Amniotic stem cell (primary cell): ENCODE measurements at regions not wholly inside any gene's neighbourhood (a gene's known extent, or its start where the extent isn't known, plus 50 kb on each side); places are given as distances from the start of the nearest gene placed in this dataset.

Source experiments
- DNase-seq: peaks from one replicate; lab custom pipeline; 2025; lab: John Stamatoyannopoulos, UW

- DNase-seq = no peak
These were observed 136.6 kb upstream of the TNC start for GRCh38 chr9:115254287-115255180.

DNA sequence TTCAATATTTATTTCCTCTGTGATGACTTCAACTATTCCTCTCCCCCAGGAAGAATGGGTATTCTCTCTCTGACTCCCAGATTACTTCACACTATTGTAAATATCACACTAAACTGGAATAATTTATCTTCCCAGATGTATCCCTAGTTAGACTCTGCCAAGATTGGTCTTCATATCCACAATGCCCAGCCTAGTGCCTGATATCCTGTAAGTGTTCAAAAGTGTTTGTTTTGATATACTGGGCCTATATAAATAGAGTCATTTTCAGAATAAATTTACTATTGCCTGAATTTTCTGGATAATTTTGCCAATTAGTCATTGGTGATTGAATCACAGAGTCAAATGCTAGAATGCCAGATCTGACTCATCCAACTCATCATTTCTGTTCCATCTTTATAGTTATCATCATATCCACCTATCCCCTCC, 143.7 kb upstream of the TNC start:
- DNase-seq = no peak

- no peak for DNase-seq
These were observed 144.5 kb upstream of the TNC start for GRCh38 chr9:115262477-115262876.

DNA sequence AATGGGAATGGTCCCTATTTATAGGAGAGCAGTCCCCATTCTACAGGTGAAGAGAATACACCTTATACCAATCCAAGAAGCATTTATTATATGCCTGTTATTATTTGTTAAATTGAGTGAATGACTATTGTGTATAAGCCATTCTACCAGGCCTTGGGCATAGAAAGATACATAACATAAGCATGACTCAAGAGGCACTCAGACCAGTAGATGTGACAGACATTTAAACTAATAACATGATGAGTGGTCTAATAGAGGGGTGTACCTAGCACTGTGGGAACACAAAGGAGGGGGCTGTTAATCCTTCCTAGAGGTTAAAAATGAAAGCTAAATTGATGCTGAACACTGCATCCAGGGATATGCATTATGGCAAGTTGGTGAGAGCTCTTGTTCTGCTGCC, 145.0 kb upstream of the TNC start:
- no peak for DNase-seq

DNA sequence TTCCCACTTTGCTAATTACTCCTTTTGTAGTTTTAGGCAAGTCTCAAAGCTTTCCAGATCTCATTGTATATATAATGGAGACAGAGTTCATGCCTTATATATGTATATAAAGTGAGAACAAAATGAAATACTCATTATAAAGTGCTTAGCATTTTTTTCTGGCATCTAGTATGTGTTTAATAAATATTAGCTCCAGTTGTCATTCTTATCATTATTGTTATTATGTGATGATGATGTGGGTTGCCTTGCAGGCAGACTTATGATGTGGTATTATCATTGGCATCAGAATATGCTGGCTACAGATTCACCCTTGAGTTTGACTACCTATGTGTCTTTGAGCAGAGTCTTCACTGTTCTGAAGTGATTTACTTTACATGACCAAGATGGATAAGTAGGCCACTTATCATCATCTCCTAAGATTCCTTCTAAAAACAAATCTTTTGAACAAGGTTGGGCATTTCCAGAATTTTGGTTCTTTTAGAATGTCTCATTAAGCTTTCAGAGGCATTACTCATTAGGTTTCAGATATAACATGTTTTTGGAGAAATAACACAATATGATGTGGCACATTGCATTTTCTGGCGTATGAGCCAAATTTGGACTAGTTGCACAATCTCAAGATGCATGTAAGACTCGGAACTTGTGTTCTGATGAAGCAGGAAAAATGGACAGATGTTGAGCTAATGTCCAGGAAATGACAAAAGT, 145.6 kb upstream of the TNC start:
- no peak for DNase-seq

- DNase-seq = no peak
These were observed 146.4 kb upstream of the TNC start for GRCh38 chr9:115264313-115264712.

- no peak for DNase-seq
These were observed 149.8 kb upstream of the TNC start for GRCh38 chr9:115267790-115268189.

GRCh38 chr9:115275753-115276152, 157.8 kb upstream of the TNC start:
- no peak for DNase-seq

GRCh38 chr9:115276621-115277020, 158.7 kb upstream of the TNC start:
- no peak for DNase-seq

GRCh38 chr9:115277301-115277700, 159.3 kb upstream of the TNC start:
- DNase-seq = no peak

- no peak for DNase-seq
These were observed 160.5 kb upstream of the TNC start for GRCh38 chr9:115278326-115279035.

GRCh38 chr9:115283395-115283794, 165.4 kb upstream of the TNC start:
- no peak for DNase-seq

- DNase-seq = no peak
These were observed 167.9 kb upstream of the TNC start for GRCh38 chr9:115285836-115286235.

GRCh38 chr9:115286411-115286810, 168.5 kb upstream of the TNC start:
- no peak for DNase-seq

GRCh38 chr9:115289757-115290208, 171.8 kb upstream of the TNC start:
- no peak for DNase-seq

DNA sequence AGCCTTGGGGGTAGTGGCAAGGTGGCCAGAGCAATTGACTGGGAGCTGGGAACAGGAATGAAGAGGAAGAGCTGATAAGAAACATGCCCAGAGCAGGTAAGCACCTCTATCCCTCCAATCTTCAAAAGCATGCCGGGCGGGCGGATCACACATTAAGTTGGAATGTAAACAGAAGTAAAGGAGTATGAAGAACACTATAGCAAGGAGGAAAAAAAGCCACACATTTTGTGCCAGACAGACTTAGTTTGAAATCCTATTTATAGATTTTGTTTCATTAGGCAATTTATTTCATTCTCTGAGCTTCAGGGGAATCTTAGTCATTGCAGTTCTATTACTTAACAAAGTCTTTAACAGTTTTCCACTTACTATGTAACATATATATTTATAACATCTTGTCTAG, 173.9 kb upstream of the TNC start:
- no peak for DNase-seq

DNA sequence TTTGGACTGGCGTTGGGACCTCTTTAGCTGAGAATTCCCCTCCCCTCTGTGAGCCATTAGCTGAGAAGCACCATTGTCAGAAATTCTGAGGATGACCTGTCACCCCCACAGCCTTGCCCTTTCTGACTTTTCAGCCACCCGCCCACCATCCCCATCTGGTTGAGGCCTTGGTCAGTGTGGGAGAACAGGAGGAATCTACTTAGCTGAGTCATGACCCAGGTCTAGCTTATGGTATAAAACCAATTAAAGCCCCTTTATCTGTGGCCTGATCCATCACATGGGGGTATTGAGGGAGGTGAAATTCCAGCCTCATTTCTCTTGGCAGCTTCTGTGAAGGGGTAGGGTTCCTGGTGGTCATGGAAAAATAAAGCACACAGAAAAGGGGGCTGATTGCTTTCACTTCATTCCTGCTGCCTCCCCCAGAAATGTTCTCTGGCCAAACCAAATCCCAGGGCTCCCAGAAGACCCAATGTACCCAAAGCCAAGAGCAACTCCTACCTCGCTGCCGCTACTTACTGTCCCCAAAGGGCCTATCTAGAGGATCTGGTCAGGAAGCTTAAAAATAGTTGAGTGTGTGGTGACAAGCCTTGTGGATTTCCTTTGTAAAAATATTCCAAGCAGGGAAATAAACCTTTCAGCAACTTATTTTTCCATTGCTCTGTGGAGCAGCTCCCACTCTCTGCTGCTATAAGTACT, 174.8 kb upstream of the TNC start:
- no peak for DNase-seq

DNA sequence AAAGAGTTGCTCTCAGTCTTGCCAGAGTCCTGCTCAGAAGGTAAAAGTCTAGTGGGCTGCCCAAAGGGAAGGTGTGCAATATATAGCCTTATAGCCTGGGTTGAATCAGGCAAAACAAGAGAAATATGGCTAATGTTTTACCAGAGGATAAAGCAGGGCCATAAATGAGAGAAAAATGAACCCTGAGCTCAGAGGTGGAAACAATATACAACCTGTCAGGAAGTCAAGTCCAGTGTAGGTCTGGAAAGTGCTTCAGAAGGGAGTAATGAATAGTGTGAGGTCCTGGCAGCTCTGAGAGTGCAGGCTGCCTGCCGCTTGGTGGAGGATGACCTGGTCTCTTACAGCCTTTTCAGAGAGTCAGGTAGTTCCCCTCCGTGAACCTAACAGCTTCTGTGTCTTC, 177.8 kb upstream of the TNC start:
- no peak for DNase-seq

DNA sequence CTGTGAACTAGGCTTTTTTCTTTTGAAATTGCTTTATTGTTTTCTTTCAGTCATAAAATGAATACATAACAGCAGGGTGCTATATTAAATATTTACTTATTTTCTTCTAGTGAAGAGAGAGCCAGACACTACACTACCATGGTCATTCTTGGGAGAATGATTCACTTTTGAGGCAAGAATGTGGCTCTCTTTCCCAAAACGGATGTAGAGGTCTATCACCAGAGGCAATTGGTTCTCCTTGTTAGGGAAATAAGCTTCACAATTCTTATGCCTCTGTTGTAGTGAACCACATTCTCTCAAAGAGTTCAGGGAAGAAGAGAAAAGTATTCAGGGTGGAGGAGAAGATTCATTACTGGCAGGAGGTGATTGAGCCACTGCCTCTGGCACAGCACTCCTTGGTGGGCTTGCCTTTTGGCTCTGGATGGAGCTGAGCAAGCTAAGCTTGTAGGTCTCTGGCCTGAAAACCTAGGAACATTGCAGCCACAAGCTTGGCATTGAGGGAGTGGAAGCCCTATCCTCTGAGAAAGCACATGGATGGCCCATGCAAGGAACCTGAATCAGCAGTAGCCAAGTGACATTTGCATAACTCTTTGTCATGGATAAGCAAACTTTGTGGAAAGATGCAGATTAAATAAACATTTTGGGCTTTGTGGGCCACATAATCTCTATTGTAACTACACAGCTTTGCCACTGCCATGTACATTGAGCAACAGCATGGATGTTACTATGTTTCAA, 179.0 kb upstream of the TNC start:
- DNase-seq = no peak

DNA sequence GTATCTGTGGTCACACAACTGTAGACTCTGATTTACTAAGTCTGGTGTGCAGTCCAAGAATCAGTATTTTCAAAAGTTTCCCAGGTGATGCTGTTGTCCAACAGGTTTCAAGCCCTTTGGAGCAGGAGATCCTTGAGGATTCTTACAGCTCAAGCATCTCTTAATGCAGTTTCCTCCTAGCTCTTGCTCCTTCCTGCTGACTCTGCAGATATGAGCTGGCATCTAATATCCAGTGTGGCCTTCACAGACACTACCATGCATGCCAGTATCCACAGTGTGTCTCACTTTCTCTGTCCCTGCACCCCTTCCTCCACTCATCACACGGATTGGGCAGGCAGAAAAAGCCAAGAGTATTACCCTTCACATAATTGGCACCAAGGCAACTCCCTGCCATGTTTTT, 182.2 kb upstream of the TNC start:
- no peak for DNase-seq

DNA sequence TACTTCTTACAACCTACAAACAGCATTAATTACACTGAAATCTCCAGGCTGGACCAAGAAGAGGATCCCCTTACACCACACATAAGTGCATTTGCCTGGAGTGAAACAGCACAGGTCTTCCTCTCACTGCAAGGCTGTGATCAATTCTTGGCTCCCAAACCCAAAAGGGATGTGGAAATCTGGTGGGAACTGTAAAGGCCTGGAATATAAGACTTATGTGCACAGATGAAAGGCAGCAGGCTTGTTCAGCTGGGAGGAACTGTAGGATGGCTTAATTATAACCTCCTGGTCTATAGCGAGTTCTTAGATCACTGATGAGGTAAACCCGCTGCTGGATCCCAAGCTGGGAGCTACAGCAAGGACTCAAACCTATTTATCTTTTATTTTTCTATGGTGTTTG, 182.9 kb upstream of the TNC start:
- no peak for DNase-seq
